SK-N-MC (cell line): ENCODE measurements at regions not wholly inside any gene's neighbourhood (a gene's known extent, or its start where the extent isn't known, plus 50 kb on each side); places are given as distances from the start of the nearest gene placed in this dataset.

ENCODE experiments used
- EZH2 ChIP-seq: fragments of 200-600 bp; sonication (generic); IDR thresholded peaks from one replicate; pipeline ENCODE4 v1.6.1; 2017; ENCODE audit warnings: antibody characterized with exemption
- POLR2AphosphoS5 ChIP-seq: IDR thresholded peaks from 2 replicates; pipeline ENCODE4 v1.6.1; 2012; ENCODE audit warnings: mild to moderate bottlenecking, low read depth, low read length, borderline replicate concordance

- no peak for TF ChIP-seq EZH2
- no peak for TF ChIP-seq POLR2AphosphoS5
These were observed 426.5 kb downstream of the IGSF11 start for GRCh38 chr3:118607915-118608820.
